ENCODE measurements at regions not wholly inside any gene's neighbourhood (a gene's known extent, or its start where the extent isn't known, plus 50 kb on each side); places are given as distances from the start of the nearest gene placed in this dataset.

- TF ChIP-seq TAF1 (IDR thresholded peaks at IDR 0.05; ENCODE audit: low read depth, low read length) (no peak), POLR2A (IDR thresholded peaks at IDR 0.05; ENCODE audit: low read depth, low read length) (no peak), POLR2AphosphoS5 (IDR thresholded peaks at IDR 0.05; ENCODE audit: low read depth, low read length) (no peak), POU2F2 (IDR thresholded peaks at IDR 0.05; ENCODE audit: low read depth, low read length) (no peak)
Measured at GRCh38 chr10:109618748-109619147, 304.6 kb downstream of the XPNPEP1 start.
